ENCODE measurements at regions not wholly inside any gene's neighbourhood (a gene's known extent, or its start where the extent isn't known, plus 50 kb on each side); places are given as distances from the start of the nearest gene placed in this dataset.

- Histone ChIP-seq H3K27me3 (ENCODE audit: insufficient read depth, low read length) (no peaks in the 10 kb centered on the region), H4K20me1 (ENCODE audit: insufficient read depth, low read length) (no peaks in the 10 kb centered on the region), H2AFZ (ENCODE audit: low read depth, low read length) (no peak overlapping the region), H3K9me3 (ENCODE audit: insufficient read depth, low read depth, low read length) (no peaks in the 10 kb centered on the region), H3K27ac (ENCODE audit: low read depth, low read length) (no peak overlapping the region), H3K4me3 (ENCODE audit: insufficient read depth, low read depth, low read length) (no peak overlapping the region), H3K4me1 (ENCODE audit: insufficient read depth, low read length) (no peaks in the 10 kb centered on the region), H3K4me2 (ENCODE audit: low read length) (no peak overlapping the region), H3K9ac (ENCODE audit: low read length) (no peak overlapping the region), H3K36me3 (ENCODE audit: insufficient read depth, low read length) (no peaks in the 10 kb centered on the region), H3K79me2 (ENCODE audit: insufficient read depth, low read length) (no peaks in the 10 kb centered on the region)
- Mint-ChIP-seq H3K36me3 (ENCODE audit: low read depth, unreplicated experiment) (no peaks in the 10 kb centered on the region), H3K4me3 (ENCODE audit: unreplicated experiment) (no peak overlapping the region), H3K4me1 (ENCODE audit: low read depth, unreplicated experiment) (no peaks in the 10 kb centered on the region), H3K27me3 (ENCODE audit: low read depth, unreplicated experiment) (peaks cover 29% of the 10 kb centered on the region), H3K9me3 (ENCODE audit: unreplicated experiment) (no peaks in the 10 kb centered on the region), H3K27ac (ENCODE audit: unreplicated experiment) (no peak overlapping the region)
- no peak for FAIRE-seq
- no peak for DNase-seq (ENCODE audit: low read depth)
- no peak for TF ChIP-seq EZH2 (IDR thresholded peaks at IDR 0.05; ENCODE audit: insufficient read depth, low read length)
- no peak for TF ChIP-seq CTCF (IDR thresholded peaks at IDR 0.05; ENCODE audit: insufficient read depth, low read depth, low read length)
Observed at GRCh38 chr11:115112754-115113153, 391.5 kb downstream of the CADM1 start.

DNA sequence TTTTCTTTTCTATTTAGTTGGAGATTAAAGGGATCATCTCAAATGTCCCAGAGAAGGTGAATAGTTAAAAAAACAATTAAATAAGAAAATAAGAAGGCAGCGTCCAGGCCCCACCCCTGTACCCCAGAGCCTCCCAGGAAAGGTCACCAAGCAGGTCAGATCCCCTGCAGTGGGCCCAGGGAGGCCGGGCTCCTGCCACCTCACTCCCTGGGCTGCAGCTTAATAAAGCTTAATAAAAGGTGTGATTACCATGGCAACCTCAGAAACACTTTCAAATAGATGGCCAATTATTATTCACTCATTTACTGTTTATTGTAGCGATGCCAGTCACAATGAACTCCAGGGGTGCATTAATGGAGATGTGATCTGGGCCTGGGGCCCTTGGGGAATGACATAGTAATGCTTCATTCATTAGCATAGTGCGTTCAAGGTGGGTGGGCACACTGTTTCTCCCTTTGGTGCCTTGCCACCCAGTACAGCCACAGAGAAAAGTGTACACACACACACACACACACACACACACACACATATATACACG, 386.2 kb downstream of the CADM1 start:
- peaks cover 35% of the 10 kb centered on the region for H3K27me3 Mint-ChIP-seq (ENCODE audit: low read depth, unreplicated experiment)

More for the DNA sequence above, 386.2 kb downstream of the CADM1 start:
- H3K36me3 Mint-ChIP-seq (ENCODE audit: low read depth, unreplicated experiment): no peaks in the 10 kb centered on the region
- H2AFZ ChIP-seq (ENCODE audit: low read depth, low read length): no peak overlapping the region
- H3K27me3 ChIP-seq (ENCODE audit: insufficient read depth, low read length): no peaks in the 10 kb centered on the region
- H4K20me1 ChIP-seq (ENCODE audit: insufficient read depth, low read length): no peaks in the 10 kb centered on the region
- H3K9me3 Mint-ChIP-seq (ENCODE audit: unreplicated experiment): no peaks in the 10 kb centered on the region
- DNase-seq (ENCODE audit: low read depth) (no peak), FAIRE-seq (no peak)
- no peaks in the 10 kb centered on the region for H3K79me2 ChIP-seq (ENCODE audit: insufficient read depth, low read length)
- peaks cover 5% of the 10 kb centered on the region for H3K4me1 Mint-ChIP-seq (ENCODE audit: low read depth, unreplicated experiment)
- no peak overlapping the region for H3K4me3 ChIP-seq (ENCODE audit: insufficient read depth, low read depth, low read length)
- TF ChIP-seq EZH2 (IDR thresholded peaks at IDR 0.05; ENCODE audit: insufficient read depth, low read length): no peak
- TF ChIP-seq CTCF (IDR thresholded peaks at IDR 0.05; ENCODE audit: insufficient read depth, low read depth, low read length): no peak
- H3K4me1 ChIP-seq (ENCODE audit: insufficient read depth, low read length): no peaks in the 10 kb centered on the region
- H3K9me3 ChIP-seq (ENCODE audit: insufficient read depth, low read depth, low read length): no peaks in the 10 kb centered on the region
- no peaks in the 10 kb centered on the region for H3K36me3 ChIP-seq (ENCODE audit: insufficient read depth, low read length)
- no peak overlapping the region for H3K4me2 ChIP-seq (ENCODE audit: low read length)
- no peak overlapping the region for H3K4me3 Mint-ChIP-seq (ENCODE audit: unreplicated experiment)
- H3K27ac Mint-ChIP-seq (ENCODE audit: unreplicated experiment): no peak overlapping the region
- H3K9ac ChIP-seq (ENCODE audit: low read length): no peak overlapping the region
- no peak overlapping the region for H3K27ac ChIP-seq (ENCODE audit: low read depth, low read length)

Measured in astrocyte (in vitro differentiated cells and primary cell).